ENCODE measurements at regions not wholly inside any gene's neighbourhood (a gene's known extent, or its start where the extent isn't known, plus 50 kb on each side); places are given as distances from the start of the nearest gene placed in this dataset.

DNA sequence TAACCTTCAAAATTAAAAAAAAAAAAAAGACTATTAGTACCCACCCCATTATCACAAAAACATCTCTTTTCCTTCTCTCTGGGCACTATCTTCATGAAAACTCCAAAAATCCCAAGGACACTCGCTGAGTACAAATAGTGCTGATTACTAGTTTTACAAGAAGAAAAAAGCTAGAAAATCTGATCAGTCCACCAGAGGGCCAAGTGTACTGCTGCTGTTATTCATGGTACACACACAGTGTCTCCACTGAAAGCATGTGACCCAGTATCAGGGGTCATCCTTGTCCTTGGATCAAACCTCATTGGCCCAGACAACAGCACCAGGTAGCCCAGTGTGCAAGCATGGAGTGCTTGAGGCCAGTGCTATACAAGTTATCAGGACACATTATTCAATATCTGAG lies 382.7 kb upstream of the KLHL29 start:
- DNase-seq (no peak), ATAC-seq (ENCODE audit: low read depth) (no peak)
- Histone ChIP-seq H2BK120ac (ENCODE audit: low read depth, low read length) (no peak overlapping the region), H3K4me2 (ENCODE audit: low read depth, low read length) (no peak overlapping the region), H2BK15ac (ENCODE audit: low read depth, low read length) (no peak overlapping the region), H3K9me3 (ENCODE audit: control insufficient read depth, insufficient read depth, low read length) (peaks cover 4% of the 10 kb centered on the region), H2AFZ (replicated peaks; ENCODE audit: low read length, poor library complexity) (peak overlapping the region; percentile 52), H3K23ac (ENCODE audit: low read depth, low read length) (no peak overlapping the region), H3K36me3 (ENCODE audit: control insufficient read depth, insufficient read depth, low read length) (no peaks in the 10 kb centered on the region), H2BK20ac (ENCODE audit: low read depth, low read length) (no peak overlapping the region), H4K8ac (ENCODE audit: low read depth in 2 of 2, low read length in 2 of 2) (no peak overlapping the region), H4K20me1 (ENCODE audit: insufficient read depth, low read length) (no peaks in the 10 kb centered on the region), H3K4ac (ENCODE audit: low read depth, low read length) (no peak overlapping the region), H2AK5ac (ENCODE audit: low read depth, low read length) (no peak overlapping the region), H3K79me1 (ENCODE audit: low read depth in 1 of 2, low read length in 2 of 2) (no peaks in the 10 kb centered on the region), H3K56ac (ENCODE audit: extremely low read depth, insufficient read depth, low read length) (no peak overlapping the region), H3K4me1 (ENCODE audit: control insufficient read depth, insufficient read depth, low read length) (no peaks in the 10 kb centered on the region), H3K18ac (ENCODE audit: low read depth, low read length) (no peak overlapping the region), H2AK9ac (replicated peaks; ENCODE audit: low read depth, low read length, poor library complexity) (no peak overlapping the region), H3K4me3 (ENCODE audit: insufficient read depth, low read depth, low read length) (no peak overlapping the region), H4K5ac (ENCODE audit: low read depth, low read length) (no peak overlapping the region), H3K9me1 (ENCODE audit: insufficient read depth, low read length) (no peaks in the 10 kb centered on the region), H3K9ac (ENCODE audit: low read depth, low read length) (no peak overlapping the region), H3K27ac (ENCODE audit: insufficient read depth, low read length) (no peak overlapping the region), H3K14ac (replicated peaks; ENCODE audit: low read depth, low read length) (no peak overlapping the region), H4K91ac (ENCODE audit: insufficient read depth, low read depth, low read length) (no peak overlapping the region), H2BK5ac (ENCODE audit: low read depth, low read length, poor library complexity, severe bottlenecking) (no peak overlapping the region), H3K27me3 (ENCODE audit: control insufficient read depth, insufficient read depth, low read length) (no peaks in the 10 kb centered on the region)
- ChIA-PET POLR2A (ENCODE audit: unreplicated experiment) (no interaction called here), CTCF (no interaction called here)
- intact Hi-C loops (cut with micrococcal nuclease) = no loop called here
- dilution Hi-C loops (cut with HindIII; ENCODE audit: low sequenced_read_pairs, unreplicated experiment) = no loop called here
- TF ChIP-seq CHD1 (IDR thresholded peaks at IDR 0.05; ENCODE audit: low read depth, low read length) = no peak
- TF ChIP-seq FOS (IDR thresholded peaks at IDR 0.05; ENCODE audit: low read depth, low read length) = no peak
- no peak for TF ChIP-seq RAD21 (IDR thresholded peaks at IDR 0.05; ENCODE audit: low read length)
- no peak for TF ChIP-seq MAZ (IDR thresholded peaks at IDR 0.05; ENCODE audit: borderline replicate concordance, low read depth, low read length)
- no peak for TF ChIP-seq SMC3 (IDR thresholded peaks at IDR 0.05; ENCODE audit: low read depth, low read length)
- TF ChIP-seq CEBPB (IDR thresholded peaks at IDR 0.05; ENCODE audit: low read depth, low read length) = no peak
- no peak for TF ChIP-seq BHLHE40 (IDR thresholded peaks at IDR 0.05; ENCODE audit: low read depth, low read length)
- TF ChIP-seq RCOR1 (IDR thresholded peaks at IDR 0.05; ENCODE audit: insufficient replicate concordance, low read length) = no peak
- TF ChIP-seq, protein P1, sequence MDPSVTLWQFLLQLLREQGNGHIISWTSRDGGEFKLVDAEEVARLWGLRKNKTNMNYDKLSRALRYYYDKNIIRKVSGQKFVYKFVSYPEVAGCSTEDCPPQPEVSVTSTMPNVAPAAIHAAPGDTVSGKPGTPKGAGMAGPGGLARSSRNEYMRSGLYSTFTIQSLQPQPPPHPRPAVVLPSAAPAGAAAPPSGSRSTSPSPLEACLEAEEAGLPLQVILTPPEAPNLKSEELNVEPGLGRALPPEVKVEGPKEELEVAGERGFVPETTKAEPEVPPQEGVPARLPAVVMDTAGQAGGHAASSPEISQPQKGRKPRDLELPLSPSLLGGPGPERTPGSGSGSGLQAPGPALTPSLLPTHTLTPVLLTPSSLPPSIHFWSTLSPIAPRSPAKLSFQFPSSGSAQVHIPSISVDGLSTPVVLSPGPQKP (IDR thresholded peaks at IDR 0.05; ENCODE audit: borderline replicate concordance, low read depth, low read length) = no peak
- TF ChIP-seq MAFK (IDR thresholded peaks at IDR 0.05; ENCODE audit: low read depth, low read length) = no peak
- TF ChIP-seq, protein P2, sequence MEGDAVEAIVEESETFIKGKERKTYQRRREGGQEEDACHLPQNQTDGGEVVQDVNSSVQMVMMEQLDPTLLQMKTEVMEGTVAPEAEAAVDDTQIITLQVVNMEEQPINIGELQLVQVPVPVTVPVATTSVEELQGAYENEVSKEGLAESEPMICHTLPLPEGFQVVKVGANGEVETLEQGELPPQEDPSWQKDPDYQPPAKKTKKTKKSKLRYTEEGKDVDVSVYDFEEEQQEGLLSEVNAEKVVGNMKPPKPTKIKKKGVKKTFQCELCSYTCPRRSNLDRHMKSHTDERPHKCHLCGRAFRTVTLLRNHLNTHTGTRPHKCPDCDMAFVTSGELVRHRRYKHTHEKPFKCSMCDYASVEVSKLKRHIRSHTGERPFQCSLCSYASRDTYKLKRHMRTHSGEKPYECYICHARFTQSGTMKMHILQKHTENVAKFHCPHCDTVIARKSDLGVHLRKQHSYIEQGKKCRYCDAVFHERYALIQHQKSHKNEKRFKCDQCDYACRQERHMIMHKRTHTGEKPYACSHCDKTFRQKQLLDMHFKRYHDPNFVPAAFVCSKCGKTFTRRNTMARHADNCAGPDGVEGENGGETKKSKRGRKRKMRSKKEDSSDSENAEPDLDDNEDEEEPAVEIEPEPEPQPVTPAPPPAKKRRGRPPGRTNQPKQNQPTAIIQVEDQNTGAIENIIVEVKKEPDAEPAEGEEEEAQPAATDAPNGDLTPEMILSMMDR (conservative IDR thresholded peaks at IDR 0.05; ENCODE audit: low read depth, low read length) = no peak
- TF ChIP-seq, protein P3, sequence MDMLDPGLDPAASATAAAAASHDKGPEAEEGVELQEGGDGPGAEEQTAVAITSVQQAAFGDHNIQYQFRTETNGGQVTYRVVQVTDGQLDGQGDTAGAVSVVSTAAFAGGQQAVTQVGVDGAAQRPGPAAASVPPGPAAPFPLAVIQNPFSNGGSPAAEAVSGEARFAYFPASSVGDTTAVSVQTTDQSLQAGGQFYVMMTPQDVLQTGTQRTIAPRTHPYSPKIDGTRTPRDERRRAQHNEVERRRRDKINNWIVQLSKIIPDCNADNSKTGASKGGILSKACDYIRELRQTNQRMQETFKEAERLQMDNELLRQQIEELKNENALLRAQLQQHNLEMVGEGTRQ (IDR thresholded peaks at IDR 0.05; ENCODE audit: low read depth, low read length) = no peak
- no peak for TF ChIP-seq NFE2L2 (IDR thresholded peaks at IDR 0.05; ENCODE audit: low read depth, low read length)
- TF ChIP-seq POLR2A (IDR thresholded peaks at IDR 0.05; ENCODE audit: low read depth, low read length) = no peak
- TF ChIP-seq MXI1 (IDR thresholded peaks at IDR 0.05; ENCODE audit: borderline replicate concordance, low read depth, low read length) = no peak
- WGBS, 2 experiments (ENCODE audit: extremely low coverage in 2 of 2, insufficient read length in 1 of 2) = no CpG with 5 or more reads among the region's 1 CpG
- in situ Hi-C loops (cut with MboI; ENCODE audit: low sequenced_read_pairs) = no loop called here
- BruUV-seq (replicated peaks) = no TSS peak

All from IMR-90 (cell line).